Bronchial epithelial cell (primary cell): ENCODE measurements at regions not wholly inside any gene's neighbourhood (a gene's known extent, or its start where the extent isn't known, plus 50 kb on each side); places are given as distances from the start of the nearest gene placed in this dataset.
A peak's percentile ranks its signal among the peaks of the same experiment; 100 is the strongest.

Experiments
- DNase-seq: peaks from one replicate; pipeline ENCODE4 v3.0.0-alpha.2; 2010; ENCODE audit warnings: low read depth
- FAIRE-seq: peaks from 2 replicates; lab custom pipeline; 2011; peaks lifted over from hg19 to GRCh38; lab: Jason Lieb, UNC
- H3K27me3 ChIP-seq: 2 replicates; pipeline ENCODE4 v1.5.1; 2011; ENCODE audit warnings: low read length; ENCODE audit not compliant: control insufficient read depth, insufficient read depth
- H3K36me3 ChIP-seq: 2 replicates; pipeline ENCODE4 v1.5.1; 2011; ENCODE audit warnings: low read length; ENCODE audit not compliant: control insufficient read depth, insufficient read depth
- H3K4me3 ChIP-seq: 2 replicates; pipeline ENCODE4 v1.5.1; 2011; ENCODE audit warnings: mild to moderate bottlenecking, low read depth, low read length, control low read depth
- CTCF ChIP-seq: IDR thresholded peaks from 2 replicates; pipeline ENCODE4 v1.5.1; 2011; ENCODE audit warnings: mild to moderate bottlenecking, moderate library complexity, low read length, control low read depth, inconsistent platforms; ENCODE audit not compliant: insufficient read depth, severe bottlenecking

- Histone ChIP-seq H3K27me3 (no peaks in the 10 kb centered on the region), H3K36me3 (no peaks in the 10 kb centered on the region), H3K4me3 (no peak overlapping the region)
- FAIRE-seq (no peak), DNase-seq (no peak)
- no peak for TF ChIP-seq CTCF
Measured at GRCh38 chr2:65863713-65864112, 431.3 kb upstream of the SPRED2 start.

GRCh38 chr2:65856928-65857327, 424.5 kb upstream of the SPRED2 start:
- TF ChIP-seq CTCF = no peak
- Histone ChIP-seq H3K36me3 (no peaks in the 10 kb centered on the region), H3K4me3 (no peak overlapping the region), H3K27me3 (no peaks in the 10 kb centered on the region)
- FAIRE-seq (no peak), DNase-seq (peak; percentile 22)

GRCh38 chr2:65856423-65856822, 424.0 kb upstream of the SPRED2 start:
- DNase-seq (no peak), FAIRE-seq (no peak)
- TF ChIP-seq CTCF = no peak
- Histone ChIP-seq H3K4me3 (no peak overlapping the region), H3K36me3 (no peaks in the 10 kb centered on the region), H3K27me3 (no peaks in the 10 kb centered on the region)

- Histone ChIP-seq H3K4me3 (no peak overlapping the region), H3K27me3 (no peaks in the 10 kb centered on the region), H3K36me3 (no peaks in the 10 kb centered on the region)
- TF ChIP-seq CTCF = no peak
- FAIRE-seq = no peak
- peak; percentile 28 for DNase-seq
Measured at GRCh38 chr2:65850695-65851094, 418.3 kb upstream of the SPRED2 start.

- no peaks in the 10 kb centered on the region for H3K27me3 ChIP-seq
- H3K4me3 ChIP-seq = no peak overlapping the region
- TF ChIP-seq CTCF = no peak
- FAIRE-seq (no peak), DNase-seq (no peak)
- H3K36me3 ChIP-seq = no peaks in the 10 kb centered on the region
Measured at GRCh38 chr2:65846989-65847678, 414.7 kb upstream of the SPRED2 start.

- FAIRE-seq (peak; percentile 47), DNase-seq (no peak)
- Histone ChIP-seq H3K4me3 (no peak overlapping the region), H3K36me3 (no peaks in the 10 kb centered on the region), H3K27me3 (no peaks in the 10 kb centered on the region)
- no peak for TF ChIP-seq CTCF
Measured at GRCh38 chr2:65845442-65846182, 413.2 kb upstream of the SPRED2 start.
